ENCODE measurements at regions not wholly inside any gene's neighbourhood (a gene's known extent, or its start where the extent isn't known, plus 50 kb on each side); places are given as distances from the start of the nearest gene placed in this dataset.

DNA sequence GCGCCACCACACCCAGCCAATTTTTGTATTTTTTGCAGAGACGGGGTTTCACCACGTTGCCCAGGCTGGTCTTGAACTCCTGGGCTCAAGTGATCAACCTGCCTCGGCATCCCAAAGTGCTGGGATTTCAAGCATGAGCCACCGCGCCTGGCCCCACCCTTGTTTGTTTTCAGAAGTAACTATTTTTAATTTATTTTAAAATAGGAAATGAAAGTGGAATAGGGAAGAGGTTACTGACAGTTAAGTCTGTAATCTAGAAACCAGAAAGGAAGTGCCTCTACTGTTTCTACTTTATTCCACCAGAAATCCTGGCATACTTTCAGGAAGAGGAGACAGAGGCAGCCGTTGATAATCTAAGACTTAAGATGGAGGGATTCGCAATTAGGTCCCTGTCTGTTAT, 225.6 kb downstream of the TANC2 start:
- TF ChIP-seq, protein P1, sequence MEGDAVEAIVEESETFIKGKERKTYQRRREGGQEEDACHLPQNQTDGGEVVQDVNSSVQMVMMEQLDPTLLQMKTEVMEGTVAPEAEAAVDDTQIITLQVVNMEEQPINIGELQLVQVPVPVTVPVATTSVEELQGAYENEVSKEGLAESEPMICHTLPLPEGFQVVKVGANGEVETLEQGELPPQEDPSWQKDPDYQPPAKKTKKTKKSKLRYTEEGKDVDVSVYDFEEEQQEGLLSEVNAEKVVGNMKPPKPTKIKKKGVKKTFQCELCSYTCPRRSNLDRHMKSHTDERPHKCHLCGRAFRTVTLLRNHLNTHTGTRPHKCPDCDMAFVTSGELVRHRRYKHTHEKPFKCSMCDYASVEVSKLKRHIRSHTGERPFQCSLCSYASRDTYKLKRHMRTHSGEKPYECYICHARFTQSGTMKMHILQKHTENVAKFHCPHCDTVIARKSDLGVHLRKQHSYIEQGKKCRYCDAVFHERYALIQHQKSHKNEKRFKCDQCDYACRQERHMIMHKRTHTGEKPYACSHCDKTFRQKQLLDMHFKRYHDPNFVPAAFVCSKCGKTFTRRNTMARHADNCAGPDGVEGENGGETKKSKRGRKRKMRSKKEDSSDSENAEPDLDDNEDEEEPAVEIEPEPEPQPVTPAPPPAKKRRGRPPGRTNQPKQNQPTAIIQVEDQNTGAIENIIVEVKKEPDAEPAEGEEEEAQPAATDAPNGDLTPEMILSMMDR (IDR thresholded peaks at IDR 0.05; ENCODE audit: low read depth, low read length, poor library complexity, severe bottlenecking): no peak
- TF ChIP-seq EZH2phosphoT487 (IDR thresholded peaks at IDR 0.05; ENCODE audit: borderline replicate concordance, low read length): no peak
